ENCODE measurements at regions not wholly inside any gene's neighbourhood (a gene's known extent, or its start where the extent isn't known, plus 50 kb on each side); places are given as distances from the start of the nearest gene placed in this dataset.

DNA sequence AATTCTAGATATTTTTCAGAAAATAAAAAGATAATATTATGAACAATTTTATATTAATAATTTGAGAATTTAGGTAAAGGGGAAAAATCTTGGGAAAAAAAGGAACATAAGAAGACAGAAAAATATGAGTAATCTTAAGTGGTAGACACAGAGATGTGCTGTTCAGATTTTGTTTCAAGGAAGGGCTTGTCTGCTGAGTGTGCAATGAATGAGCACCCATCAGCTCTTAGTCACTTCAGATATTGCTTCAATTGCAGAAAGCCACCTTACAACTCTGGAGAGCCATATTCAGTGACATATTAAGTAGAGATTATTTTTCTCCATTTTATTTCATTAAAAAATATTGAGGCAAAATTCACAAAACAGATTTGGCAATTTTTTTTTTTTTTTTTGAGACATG lies 282.0 kb upstream of the CHST9 start:
- TF ChIP-seq, protein P1, sequence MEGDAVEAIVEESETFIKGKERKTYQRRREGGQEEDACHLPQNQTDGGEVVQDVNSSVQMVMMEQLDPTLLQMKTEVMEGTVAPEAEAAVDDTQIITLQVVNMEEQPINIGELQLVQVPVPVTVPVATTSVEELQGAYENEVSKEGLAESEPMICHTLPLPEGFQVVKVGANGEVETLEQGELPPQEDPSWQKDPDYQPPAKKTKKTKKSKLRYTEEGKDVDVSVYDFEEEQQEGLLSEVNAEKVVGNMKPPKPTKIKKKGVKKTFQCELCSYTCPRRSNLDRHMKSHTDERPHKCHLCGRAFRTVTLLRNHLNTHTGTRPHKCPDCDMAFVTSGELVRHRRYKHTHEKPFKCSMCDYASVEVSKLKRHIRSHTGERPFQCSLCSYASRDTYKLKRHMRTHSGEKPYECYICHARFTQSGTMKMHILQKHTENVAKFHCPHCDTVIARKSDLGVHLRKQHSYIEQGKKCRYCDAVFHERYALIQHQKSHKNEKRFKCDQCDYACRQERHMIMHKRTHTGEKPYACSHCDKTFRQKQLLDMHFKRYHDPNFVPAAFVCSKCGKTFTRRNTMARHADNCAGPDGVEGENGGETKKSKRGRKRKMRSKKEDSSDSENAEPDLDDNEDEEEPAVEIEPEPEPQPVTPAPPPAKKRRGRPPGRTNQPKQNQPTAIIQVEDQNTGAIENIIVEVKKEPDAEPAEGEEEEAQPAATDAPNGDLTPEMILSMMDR (IDR thresholded peaks at IDR 0.05): no peak
- Histone ChIP-seq H3K4me3 (no peak overlapping the region), H3K27me3 (ENCODE audit: insufficient read depth in 3 of 3, low read length in 2 of 3) (no peaks in the 10 kb centered on the region), H3K4me1 (no peaks in the 10 kb centered on the region), H3K27ac (no peak overlapping the region), H3K9me3 (no peaks in the 10 kb centered on the region), H3K36me3 (ENCODE audit: insufficient read depth in 1 of 2, low read depth in 1 of 2) (no peaks in the 10 kb centered on the region)
- intact Hi-C loops (cut with DNase I): no loop called here
- DNase-seq: no peak
- no peak for ATAC-seq

DNA sequence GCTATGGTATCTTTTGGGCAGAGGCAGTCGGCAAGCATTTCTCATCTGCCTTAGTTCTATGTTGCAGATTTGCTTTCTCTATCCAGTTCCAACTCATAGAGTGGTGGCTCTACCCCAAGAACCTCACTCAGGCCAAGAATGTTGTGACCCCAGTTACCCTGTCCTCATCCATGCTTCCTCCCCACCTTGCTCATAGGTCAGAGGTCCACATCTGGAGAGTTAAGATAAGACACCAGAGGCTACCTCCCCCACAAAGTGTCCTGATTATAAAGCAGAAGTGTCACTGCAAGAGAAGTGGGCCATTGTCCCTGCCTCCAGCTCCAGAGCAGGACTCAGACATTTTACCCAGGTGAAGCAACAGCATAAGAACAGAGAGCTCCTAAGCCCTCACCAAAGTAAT lies 276.8 kb upstream of the CHST9 start:
- no peaks in the 10 kb centered on the region for H3K9me3 ChIP-seq
- no peaks in the 10 kb centered on the region for H3K27me3 ChIP-seq (ENCODE audit: insufficient read depth in 3 of 3, low read length in 2 of 3)
- H3K27ac ChIP-seq: no peak overlapping the region
- TF ChIP-seq, protein P1 (IDR thresholded peaks at IDR 0.05): no peak
- no peak for ATAC-seq
- intact Hi-C loops (cut with DNase I): no loop called here
- no peaks in the 10 kb centered on the region for H3K4me1 ChIP-seq
- WGBS, 3 donors: 46 to 71% (median 64%) methylated on average over 1 of the region's 1 CpG
- DNase-seq: no peak
- no peak overlapping the region for H3K4me3 ChIP-seq
- H3K36me3 ChIP-seq (ENCODE audit: insufficient read depth in 1 of 2, low read depth in 1 of 2): no peaks in the 10 kb centered on the region

DNA sequence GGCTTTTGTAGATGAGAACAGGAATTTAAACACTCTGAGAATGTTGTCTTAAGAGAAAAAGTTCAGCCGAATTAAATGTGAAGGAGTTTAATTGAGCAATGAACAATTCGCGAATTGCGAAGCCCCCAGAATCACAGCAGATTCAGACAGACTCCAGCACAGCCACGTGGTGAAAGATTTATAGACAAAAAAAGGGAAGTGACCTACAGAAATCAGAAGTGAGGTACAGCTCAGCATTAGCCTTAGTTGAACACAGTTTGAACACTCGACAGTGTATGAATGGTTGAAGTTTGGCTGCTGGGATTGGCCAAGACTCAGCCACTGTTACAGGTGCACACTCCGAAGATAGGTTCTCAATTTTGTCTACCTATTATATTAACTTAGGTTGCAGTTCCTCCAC lies 264.0 kb upstream of the CHST9 start:
- ATAC-seq: no peak

DNA sequence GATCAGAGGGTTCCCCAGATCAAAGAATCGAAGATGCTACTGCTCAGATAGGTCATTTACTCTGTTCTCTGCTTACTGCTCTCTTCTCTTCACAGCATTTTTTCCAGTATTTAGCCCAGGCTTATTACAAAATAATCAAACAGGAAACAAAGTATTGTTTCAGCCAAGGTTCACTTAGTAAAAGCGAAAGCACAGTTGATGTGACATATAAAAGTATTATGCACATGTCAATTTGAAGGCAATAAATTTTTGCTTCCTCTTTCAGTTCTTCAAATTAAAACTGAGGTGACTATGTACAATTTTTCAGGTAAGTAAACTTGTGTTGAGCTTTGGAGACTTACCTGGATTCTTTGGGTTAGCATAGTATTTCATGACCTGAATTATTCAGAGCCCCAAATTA lies 262.8 kb upstream of the CHST9 start:
- intact Hi-C loops (cut with DNase I): no loop called here
- DNase-seq (no peak), ATAC-seq (no peak)
- Histone ChIP-seq H3K27me3 (ENCODE audit: insufficient read depth in 3 of 3, low read length in 2 of 3) (no peaks in the 10 kb centered on the region), H3K36me3 (ENCODE audit: insufficient read depth in 1 of 2, low read depth in 1 of 2) (no peaks in the 10 kb centered on the region), H3K4me1 (no peaks in the 10 kb centered on the region), H3K9me3 (no peaks in the 10 kb centered on the region), H3K27ac (no peak overlapping the region), H3K4me3 (no peak overlapping the region)
- 67 to 76% (median 69%) methylated on average over 2 of the region's 2 CpGs for WGBS, 3 donors
- TF ChIP-seq, protein P1 (IDR thresholded peaks at IDR 0.05): no peak

More for the DNA sequence above, 264.0 kb upstream of the CHST9 start:
- Histone ChIP-seq H3K4me3 (no peak overlapping the region), H3K27me3 (ENCODE audit: insufficient read depth in 3 of 3, low read length in 2 of 3) (no peaks in the 10 kb centered on the region), H3K4me1 (no peaks in the 10 kb centered on the region), H3K9me3 (no peaks in the 10 kb centered on the region), H3K36me3 (ENCODE audit: insufficient read depth in 1 of 2, low read depth in 1 of 2) (no peaks in the 10 kb centered on the region), H3K27ac (no peak overlapping the region)
- DNase-seq: no peak
- WGBS, 3 donors: 79 to 86% (median 82%) methylated on average over 7 of the region's 7 CpGs
- intact Hi-C loops (cut with DNase I): no loop called here
- TF ChIP-seq, protein P1 (IDR thresholded peaks at IDR 0.05): no peak

DNA sequence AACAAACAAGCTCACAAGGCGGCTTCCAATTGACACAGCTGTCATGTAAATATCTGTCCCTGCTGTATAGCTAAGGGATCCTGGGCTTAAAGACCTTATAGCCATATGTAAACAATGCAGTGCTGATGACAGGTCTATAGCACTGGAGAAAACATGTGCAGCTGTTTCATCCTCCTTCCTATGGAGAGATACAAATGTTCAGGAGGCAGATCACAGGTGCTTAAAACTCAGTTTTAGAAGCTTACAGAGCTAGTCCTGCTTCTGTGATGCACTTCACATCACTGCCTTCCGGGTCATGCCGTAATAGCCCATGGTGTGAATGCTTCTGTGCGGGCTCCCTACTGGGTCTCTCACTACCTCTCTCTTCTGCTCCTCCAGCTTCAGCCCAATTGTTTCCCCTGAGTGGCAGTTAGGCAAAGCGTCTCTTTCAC lies 262.4 kb upstream of the CHST9 start:
- Histone ChIP-seq H3K36me3 (ENCODE audit: insufficient read depth in 1 of 2, low read depth in 1 of 2) (no peaks in the 10 kb centered on the region), H3K4me1 (no peaks in the 10 kb centered on the region), H3K27me3 (ENCODE audit: insufficient read depth in 3 of 3, low read length in 2 of 3) (no peaks in the 10 kb centered on the region), H3K9me3 (no peaks in the 10 kb centered on the region), H3K27ac (no peak overlapping the region), H3K4me3 (no peak overlapping the region)
- 59 to 77% (median 67%) methylated on average over 5 of the region's 5 CpGs for WGBS, 3 donors
- intact Hi-C loops (cut with DNase I): no loop called here
- TF ChIP-seq, protein P1 (IDR thresholded peaks at IDR 0.05): no peak
- ATAC-seq: no peak
- DNase-seq: no peak

Data from psoas muscle (tissue), 7 donors.